ENCODE measurements at regions not wholly inside any gene's neighbourhood (a gene's known extent, or its start where the extent isn't known, plus 50 kb on each side); places are given as distances from the start of the nearest gene placed in this dataset.

- TF ChIP-seq, protein P1, sequence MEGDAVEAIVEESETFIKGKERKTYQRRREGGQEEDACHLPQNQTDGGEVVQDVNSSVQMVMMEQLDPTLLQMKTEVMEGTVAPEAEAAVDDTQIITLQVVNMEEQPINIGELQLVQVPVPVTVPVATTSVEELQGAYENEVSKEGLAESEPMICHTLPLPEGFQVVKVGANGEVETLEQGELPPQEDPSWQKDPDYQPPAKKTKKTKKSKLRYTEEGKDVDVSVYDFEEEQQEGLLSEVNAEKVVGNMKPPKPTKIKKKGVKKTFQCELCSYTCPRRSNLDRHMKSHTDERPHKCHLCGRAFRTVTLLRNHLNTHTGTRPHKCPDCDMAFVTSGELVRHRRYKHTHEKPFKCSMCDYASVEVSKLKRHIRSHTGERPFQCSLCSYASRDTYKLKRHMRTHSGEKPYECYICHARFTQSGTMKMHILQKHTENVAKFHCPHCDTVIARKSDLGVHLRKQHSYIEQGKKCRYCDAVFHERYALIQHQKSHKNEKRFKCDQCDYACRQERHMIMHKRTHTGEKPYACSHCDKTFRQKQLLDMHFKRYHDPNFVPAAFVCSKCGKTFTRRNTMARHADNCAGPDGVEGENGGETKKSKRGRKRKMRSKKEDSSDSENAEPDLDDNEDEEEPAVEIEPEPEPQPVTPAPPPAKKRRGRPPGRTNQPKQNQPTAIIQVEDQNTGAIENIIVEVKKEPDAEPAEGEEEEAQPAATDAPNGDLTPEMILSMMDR (IDR thresholded peaks at IDR 0.05; ENCODE audit: unreplicated experiment) = no peak
- Mint-ChIP-seq H3K9me3 (ENCODE audit: unreplicated experiment) (no peaks in the 10 kb centered on the region), H3K27ac (ENCODE audit: unreplicated experiment) (no peak overlapping the region), H3K27me3 (ENCODE audit: unreplicated experiment) (no peaks in the 10 kb centered on the region), H3K4me1 (ENCODE audit: unreplicated experiment) (peaks cover 3% of the 10 kb centered on the region), H3K36me3 (ENCODE audit: low read depth, unreplicated experiment) (no peaks in the 10 kb centered on the region), H3K4me3 (ENCODE audit: unreplicated experiment) (no peak overlapping the region)
- no peak for DNase-seq (ENCODE audit: low spot score)
Measured at GRCh38 chr9:78505546-78505945, 208.6 kb downstream of the PSAT1 start.

- Mint-ChIP-seq H3K9me3 (ENCODE audit: unreplicated experiment) (no peaks in the 10 kb centered on the region), H3K36me3 (ENCODE audit: low read depth, unreplicated experiment) (no peaks in the 10 kb centered on the region), H3K4me3 (ENCODE audit: unreplicated experiment) (no peak overlapping the region)
Measured at GRCh38 chr9:78507037-78507436, 210.1 kb downstream of the PSAT1 start.

GRCh38 chr9:78510035-78510434 is 213.1 kb downstream of the PSAT1 start:
- Mint-ChIP-seq H3K27me3 (ENCODE audit: unreplicated experiment) (no peaks in the 10 kb centered on the region), H3K9me3 (ENCODE audit: unreplicated experiment) (no peaks in the 10 kb centered on the region), H3K27ac (ENCODE audit: unreplicated experiment) (no peak overlapping the region), H3K4me1 (ENCODE audit: unreplicated experiment) (peaks cover 3% of the 10 kb centered on the region), H3K4me3 (ENCODE audit: unreplicated experiment) (no peak overlapping the region), H3K36me3 (ENCODE audit: low read depth, unreplicated experiment) (no peaks in the 10 kb centered on the region)
- no peak for DNase-seq (ENCODE audit: low spot score)
- TF ChIP-seq, protein P1 (IDR thresholded peaks at IDR 0.05; ENCODE audit: unreplicated experiment) = no peak

More at GRCh38 chr9:78507037-78507436, 210.1 kb downstream of the PSAT1 start:
- Mint-ChIP-seq H3K4me1 (ENCODE audit: unreplicated experiment) (peaks cover 3% of the 10 kb centered on the region), H3K27ac (ENCODE audit: unreplicated experiment) (no peak overlapping the region), H3K27me3 (ENCODE audit: unreplicated experiment) (no peaks in the 10 kb centered on the region)
- DNase-seq (ENCODE audit: low spot score) = no peak
- TF ChIP-seq, protein P1 (IDR thresholded peaks at IDR 0.05; ENCODE audit: unreplicated experiment) = no peak

DNA sequence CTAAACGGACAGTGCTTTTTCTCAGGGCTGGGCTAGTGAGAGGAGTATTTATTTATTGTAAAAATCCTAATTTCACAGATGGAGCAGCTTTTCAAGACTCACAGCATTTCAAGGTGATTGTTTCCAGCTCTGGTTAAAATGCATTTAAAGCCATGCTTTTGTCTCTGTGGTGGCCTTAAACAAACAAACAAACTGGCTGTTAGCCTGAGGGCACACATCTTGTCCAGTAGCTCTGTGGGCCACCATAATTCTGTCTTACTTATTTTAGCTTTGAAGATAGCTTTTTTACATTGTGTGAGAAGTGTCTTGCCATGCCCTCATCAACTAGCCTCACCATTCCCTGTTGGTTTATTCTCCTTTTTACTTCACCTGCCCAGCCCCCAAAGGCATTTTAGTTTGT is 218.2 kb downstream of the PSAT1 start:
- DNase-seq (ENCODE audit: low spot score) = no peak
- no peaks in the 10 kb centered on the region for H3K9me3 Mint-ChIP-seq (ENCODE audit: unreplicated experiment)
- TF ChIP-seq, protein P1 (IDR thresholded peaks at IDR 0.05; ENCODE audit: unreplicated experiment) = no peak
- no peak overlapping the region for H3K4me3 Mint-ChIP-seq (ENCODE audit: unreplicated experiment)
- H3K27ac Mint-ChIP-seq (ENCODE audit: unreplicated experiment) = no peak overlapping the region
- no peaks in the 10 kb centered on the region for H3K4me1 Mint-ChIP-seq (ENCODE audit: unreplicated experiment)
- H3K27me3 Mint-ChIP-seq (ENCODE audit: unreplicated experiment) = peaks cover 3% of the 10 kb centered on the region
- no peaks in the 10 kb centered on the region for H3K36me3 Mint-ChIP-seq (ENCODE audit: low read depth, unreplicated experiment)

GRCh38 chr9:78519786-78520185 is 222.9 kb downstream of the PSAT1 start:
- Mint-ChIP-seq H3K36me3 (ENCODE audit: low read depth, unreplicated experiment) (no peaks in the 10 kb centered on the region), H3K27ac (ENCODE audit: unreplicated experiment) (no peak overlapping the region), H3K27me3 (ENCODE audit: unreplicated experiment) (peaks cover 3% of the 10 kb centered on the region), H3K4me1 (ENCODE audit: unreplicated experiment) (no peaks in the 10 kb centered on the region), H3K4me3 (ENCODE audit: unreplicated experiment) (no peak overlapping the region), H3K9me3 (ENCODE audit: unreplicated experiment) (no peaks in the 10 kb centered on the region)
- TF ChIP-seq, protein P1 (IDR thresholded peaks at IDR 0.05; ENCODE audit: unreplicated experiment) = no peak
- no peak for DNase-seq (ENCODE audit: low spot score)
